ENCODE measurements at regions not wholly inside any gene's neighbourhood (a gene's known extent, or its start where the extent isn't known, plus 50 kb on each side); places are given as distances from the start of the nearest gene placed in this dataset.

DNA sequence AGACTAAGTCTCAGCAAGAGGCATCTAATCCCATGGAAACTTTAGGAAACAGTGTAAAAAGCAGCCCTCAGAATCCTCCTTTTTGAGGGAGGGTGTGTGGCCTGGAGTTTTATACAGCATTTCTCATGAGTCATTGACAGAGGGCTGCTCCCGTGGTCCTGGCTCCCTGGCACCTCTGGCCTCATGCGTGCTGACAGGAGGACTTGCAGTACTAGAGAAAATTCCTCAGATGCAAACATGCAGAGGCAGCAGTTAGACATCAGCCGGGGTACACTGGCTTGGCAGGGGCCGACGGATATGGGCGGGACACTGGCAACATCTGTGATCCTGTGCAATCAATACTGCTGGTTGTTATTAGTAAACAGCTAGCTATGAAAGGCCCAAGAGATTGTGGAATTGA lies 925.1 kb upstream of the CELF2 start:
- whole genome bisulfite sequencing (ENCODE audit: insufficient coverage, insufficient replicate concordance, low lambda C conversion rate, missing lambda C conversion rate), result 45% methylated on average over 6 of the region's 6 CpGs
- DNase-seq (ENCODE audit: low read depth, low spot score), result no peak
- TF ChIP-seq IRF3 (IDR thresholded peaks at IDR 0.05), result no peak
- TF ChIP-seq, protein P1, sequence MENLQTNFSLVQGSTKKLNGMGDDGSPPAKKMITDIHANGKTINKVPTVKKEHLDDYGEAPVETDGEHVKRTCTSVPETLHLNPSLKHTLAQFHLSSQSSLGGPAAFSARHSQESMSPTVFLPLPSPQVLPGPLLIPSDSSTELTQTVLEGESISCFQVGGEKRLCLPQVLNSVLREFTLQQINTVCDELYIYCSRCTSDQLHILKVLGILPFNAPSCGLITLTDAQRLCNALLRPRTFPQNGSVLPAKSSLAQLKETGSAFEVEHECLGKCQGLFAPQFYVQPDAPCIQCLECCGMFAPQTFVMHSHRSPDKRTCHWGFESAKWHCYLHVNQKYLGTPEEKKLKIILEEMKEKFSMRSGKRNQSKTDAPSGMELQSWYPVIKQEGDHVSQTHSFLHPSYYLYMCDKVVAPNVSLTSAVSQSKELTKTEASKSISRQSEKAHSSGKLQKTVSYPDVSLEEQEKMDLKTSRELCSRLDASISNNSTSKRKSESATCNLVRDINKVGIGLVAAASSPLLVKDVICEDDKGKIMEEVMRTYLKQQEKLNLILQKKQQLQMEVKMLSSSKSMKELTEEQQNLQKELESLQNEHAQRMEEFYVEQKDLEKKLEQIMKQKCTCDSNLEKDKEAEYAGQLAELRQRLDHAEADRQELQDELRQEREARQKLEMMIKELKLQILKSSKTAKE (IDR thresholded peaks at IDR 0.05; ENCODE audit: low read depth, poor library complexity, severe bottlenecking), result no peak
- Histone ChIP-seq H3K4me1 (ENCODE audit: control insufficient read depth, insufficient read depth, low read length) (no peaks in the 10 kb centered on the region), H3K4me3 (no peak overlapping the region), H4K20me1 (ENCODE audit: control insufficient read depth, insufficient read depth) (no peaks in the 10 kb centered on the region), H3K9ac (ENCODE audit: control insufficient read depth, insufficient read depth, low read length) (no peak overlapping the region), H3K27ac (ENCODE audit: control insufficient read depth, insufficient read depth) (no peak overlapping the region), H3K27me3 (replicated peaks in 1 of 2; ENCODE audit: control insufficient read depth in 2 of 2, insufficient read depth in 2 of 2, low read length in 1 of 2) (no peaks in the 10 kb centered on the region), H3K36me3 (ENCODE audit: control insufficient read depth in 2 of 2, insufficient read depth in 2 of 2, low read length in 1 of 2) (no peaks in the 10 kb centered on the region), H3K4me2 (ENCODE audit: control insufficient read depth, insufficient read depth) (no peak overlapping the region), H2AFZ (ENCODE audit: control insufficient read depth, low read depth, low read length) (no peak overlapping the region), H3K9me3 (replicated peaks; ENCODE audit: control insufficient read depth, insufficient read depth, low read length) (no peaks in the 10 kb centered on the region), H3K79me2 (ENCODE audit: control insufficient read depth, insufficient read depth, low read length) (no peaks in the 10 kb centered on the region)
- ChIA-PET RAD21 (ENCODE audit: unreplicated experiment) (no interaction called here), CTCF (no interaction called here), SMC1A (ENCODE audit: uncharacterized antibody, unreplicated experiment) (no interaction called here), POLR2A (no interaction called here)
- in situ Hi-C loops (cut with MboI), result no loop called here
- no peak for FAIRE-seq
- intact Hi-C loops (cut with micrococcal nuclease; ENCODE audit: unreplicated experiment), result no loop called here
- no TSS peak for BruUV-seq (replicated peaks)
- no peak for ATAC-seq

DNA sequence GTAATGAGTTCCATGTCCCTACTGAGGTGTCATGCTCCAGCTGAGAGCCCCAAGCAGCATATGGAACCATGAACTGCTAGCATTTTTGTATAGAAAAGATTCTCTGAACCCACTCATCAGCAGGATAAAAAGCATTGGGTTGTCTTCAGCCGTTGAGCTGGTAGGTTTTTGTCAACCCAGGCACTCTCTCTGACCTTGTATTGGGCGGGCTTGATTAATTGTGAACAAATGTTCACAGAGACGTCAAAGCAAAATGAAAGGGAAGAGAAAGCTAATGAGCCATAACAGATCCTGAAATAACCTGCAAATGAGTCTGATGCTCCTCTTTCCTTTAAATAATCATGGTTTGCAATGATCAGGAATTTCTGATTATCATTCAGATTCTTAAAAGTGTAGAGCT lies 924.7 kb upstream of the CELF2 start:
- in situ Hi-C loops (cut with MboI), result no loop called here
- H4K20me1 ChIP-seq (ENCODE audit: control insufficient read depth, insufficient read depth), result no peaks in the 10 kb centered on the region
- FAIRE-seq, result no peak
- TF ChIP-seq MLLT1 (IDR thresholded peaks at IDR 0.05) (no peak), JUND (IDR thresholded peaks at IDR 0.05; ENCODE audit: low read depth, low read length) (no peak), YY1 (IDR thresholded peaks at IDR 0.05; ENCODE audit: low read depth, low read length) (no peak), WRNIP1 (IDR thresholded peaks at IDR 0.05; ENCODE audit: borderline replicate concordance, low read depth, low read length) (no peak), PAX5 (IDR thresholded peaks at IDR 0.05; ENCODE audit: borderline replicate concordance, low read depth, low read length) (no peak), ATF7 (IDR thresholded peaks at IDR 0.05; ENCODE audit: low read depth) (no peak), NR2C1 (IDR thresholded peaks at IDR 0.05) (no peak), HSF1 (IDR thresholded peaks at IDR 0.05; ENCODE audit: low read depth, low read length) (no peak), E2F4 (IDR thresholded peaks at IDR 0.05; ENCODE audit: low read depth, low read length) (no peak), SP1 (IDR thresholded peaks at IDR 0.05; ENCODE audit: low read depth, low read length) (no peak)

More for the DNA sequence above, 924.7 kb upstream of the CELF2 start:
- H3K27me3 ChIP-seq (replicated peaks in 1 of 2; ENCODE audit: control insufficient read depth in 2 of 2, insufficient read depth in 2 of 2, low read length in 1 of 2), result no peaks in the 10 kb centered on the region
- ChIA-PET RAD21 (ENCODE audit: unreplicated experiment) (no interaction called here), CTCF (no interaction called here), POLR2A (no interaction called here), SMC1A (ENCODE audit: uncharacterized antibody, unreplicated experiment) (no interaction called here)
- H3K36me3 ChIP-seq (ENCODE audit: control insufficient read depth in 2 of 2, insufficient read depth in 2 of 2, low read length in 1 of 2), result no peaks in the 10 kb centered on the region
- no TSS peak for BruUV-seq (replicated peaks)
- H3K9ac ChIP-seq (ENCODE audit: control insufficient read depth, insufficient read depth, low read length), result no peak overlapping the region
- H3K4me3 ChIP-seq, result no peak overlapping the region
- ATAC-seq (no peak), DNase-seq (ENCODE audit: low read depth, low spot score) (no peak)
- H3K27ac ChIP-seq (ENCODE audit: control insufficient read depth, insufficient read depth), result no peak overlapping the region
- 0% methylated on average over 3 of the region's 3 CpGs for WGBS (ENCODE audit: insufficient coverage, insufficient replicate concordance, low lambda C conversion rate, missing lambda C conversion rate)
- H2AFZ ChIP-seq (ENCODE audit: control insufficient read depth, low read depth, low read length), result no peak overlapping the region
- no peaks in the 10 kb centered on the region for H3K4me1 ChIP-seq (ENCODE audit: control insufficient read depth, insufficient read depth, low read length)
- H3K4me2 ChIP-seq (ENCODE audit: control insufficient read depth, insufficient read depth), result no peak overlapping the region
- intact Hi-C loops (cut with micrococcal nuclease; ENCODE audit: unreplicated experiment), result no loop called here
- no peaks in the 10 kb centered on the region for H3K9me3 ChIP-seq (replicated peaks; ENCODE audit: control insufficient read depth, insufficient read depth, low read length)
- no peaks in the 10 kb centered on the region for H3K79me2 ChIP-seq (ENCODE audit: control insufficient read depth, insufficient read depth, low read length)
